K562 (cell line): ENCODE measurements at regions not wholly inside any gene's neighbourhood (a gene's known extent, or its start where the extent isn't known, plus 50 kb on each side); places are given as distances from the start of the nearest gene placed in this dataset.

ENCODE experiments used
- ATAC-seq: fragments of 200-7000 bp; cut with Tn5 transposase; 3 replicates; pipeline ENCODE4 v1.9.1; 2020; ENCODE audit warnings: moderate library complexity
- BruUV-seq: library from RNA; stranded (reverse); fragments of 400-500 nt; replicated peaks from 2 replicates; lab custom pipeline; 2021; lab: Mats Ljungman, UMichigan
- CTCF ChIA-PET: fragments of 300-600 bp; formaldehyde crosslinking; extraction: SDS; loops from one replicate; lab custom pipeline; 2021; ENCODE audit warnings: low intra/inter-chr PET ratio; lab: Yijun Ruan, JAX
- POLR2A ChIA-PET: fragments of 300-600, 350-650 bp; sonication (Branson Sonifier 250); formaldehyde crosslinking; extraction: SDS; loops from one replicate; lab custom pipeline; 2021; ENCODE audit warnings: antibody characterized with exemption, inconsistent platforms; lab: Yijun Ruan, JAX
- DNase-seq, 4 experiments: peaks; one replicate each; pipeline versions ENCODE4 v3.0.0 to v3.0.0-alpha.2; 2011 to 2018; ENCODE audit warnings: low spot score in 3 of 4, mixed read lengths in 3 of 4; ENCODE audit errors: extremely low read depth in 1 of 4
- FAIRE-seq: peaks from 2 replicates; lab custom pipeline; 2011; peaks lifted over from hg19 to GRCh38; lab: Jason Lieb, UNC
- H2AFZ ChIP-seq: 2 replicates; pipeline ENCODE4 v1.6.0; 2011; ENCODE audit warnings: low read depth, low read length, control low read depth, inconsistent platforms
- H3K27ac ChIP-seq: fragments of 200-600 bp; 3 replicates; pipeline ENCODE4 v1.8.0; 2011; ENCODE audit warnings: low read depth, mild to moderate bottlenecking, control low read depth, inconsistent platforms, low read length, moderate library complexity, mixed read lengths; ENCODE audit errors: extremely low read depth
- H3K27me3 ChIP-seq, 2 experiments: fragments of 300-600 bp in 1 of 2; 2 replicates in 1 of 2; 3 replicates in 1 of 2; pipeline versions ENCODE4 v1.6.0 to v1.8.0; 2011; ENCODE audit warnings: inconsistent platforms in 2 of 2, low read length in 2 of 2, mild to moderate bottlenecking in 1 of 2, mixed read lengths in 1 of 2, moderate library complexity in 1 of 2; ENCODE audit not compliant: control insufficient read depth in 2 of 2, insufficient read depth in 2 of 2
- H3K36me3 ChIP-seq: fragments of 300-600 bp; 3 replicates; pipeline ENCODE4 v1.8.0; 2011; ENCODE audit warnings: mild to moderate bottlenecking, low read length, inconsistent platforms; ENCODE audit not compliant: control insufficient read depth, insufficient read depth
- H3K4me1 ChIP-seq, 2 experiments: fragments of 200-600 bp in 1 of 2; replicated peaks in 1 of 2; 2 replicates in 1 of 2; 3 replicates in 1 of 2; pipeline versions ENCODE4 v1.5.1 to v1.8.0; 2011; ENCODE audit warnings: inconsistent platforms in 2 of 2, low read length in 2 of 2, mild to moderate bottlenecking in 1 of 2, mixed read lengths in 1 of 2, moderate library complexity in 1 of 2; ENCODE audit not compliant: control insufficient read depth in 2 of 2, insufficient read depth in 2 of 2
- H3K4me2 ChIP-seq: 2 replicates; pipeline ENCODE4 v1.6.1; 2011; ENCODE audit warnings: low read length, control low read depth, inconsistent platforms, mixed read lengths; ENCODE audit not compliant: insufficient read depth
- H3K4me3 ChIP-seq: fragments of 200-600 bp; sonication (generic), shearing (Covaris generic); 2 replicates; pipeline ENCODE4 v1.5.1; 2016; ENCODE audit warnings: control low read depth, inconsistent platforms
- H3K79me2 ChIP-seq: fragments of 200-600 bp; 3 replicates; pipeline ENCODE4 v1.8.0; 2011; ENCODE audit warnings: low read length, inconsistent platforms; ENCODE audit not compliant: control insufficient read depth, insufficient read depth
- H3K9ac ChIP-seq, 2 experiments: 2 replicates each; pipeline versions ENCODE4 v1.6.0 to v1.6.1; 2011; ENCODE audit warnings: low read depth in 2 of 2, low read length in 2 of 2, control low read depth in 1 of 2, inconsistent platforms in 1 of 2, mild to moderate bottlenecking in 1 of 2, mixed read lengths in 1 of 2; ENCODE audit not compliant: insufficient read depth in 1 of 2
- H3K9me1 ChIP-seq: one replicate; pipeline ENCODE4 v1.6.0; 2011; ENCODE audit warnings: inconsistent platforms, mild to moderate bottlenecking, low read length, moderate library complexity; ENCODE audit not compliant: control insufficient read depth, insufficient read depth
- H3K9me3 ChIP-seq: replicated peaks from 2 replicates; pipeline ENCODE4 v1.5.1; 2011; ENCODE audit warnings: low read depth, low read length, inconsistent platforms; ENCODE audit not compliant: control insufficient read depth, insufficient read depth
- H4K20me1 ChIP-seq: replicated peaks from 2 replicates; pipeline ENCODE4 v1.6.1; 2011; ENCODE audit warnings: low read length, inconsistent platforms, mixed read lengths; ENCODE audit not compliant: control insufficient read depth, insufficient read depth
- CBX3 ChIP-seq, 2 experiments: IDR thresholded peaks; 1 replicate in 1 of 2; 2 replicates in 1 of 2; pipeline ENCODE4 v1.6.1; 2012; ENCODE audit warnings: inconsistent platforms in 2 of 2, low read length in 2 of 2, borderline replicate concordance in 1 of 2, control low read depth in 1 of 2
- ZFPM2 ChIP-seq: fragments of 250-450 bp; sonication (Bioruptor Pico); IDR thresholded peaks from 2 replicates; pipeline ENCODE4 v1.5.1; 2022; ENCODE audit warnings: mild to moderate bottlenecking
- ZNF174 ChIP-seq: fragments of 250-450 bp; sonication (Bioruptor Pico); IDR thresholded peaks from 2 replicates; pipeline ENCODE4 v1.4.0; 2020; ENCODE audit warnings: mild to moderate bottlenecking
- ZNF354B ChIP-seq: fragments of 250-450 bp; sonication (Bioruptor Pico); IDR thresholded peaks from 2 replicates; pipeline ENCODE4 v1.4.0; 2020
- ZNF695 ChIP-seq: fragments of 450-650 bp; formaldehyde crosslinking; IDR thresholded peaks from 2 replicates; pipeline ENCODE4 v1.4.0; 2020; ENCODE audit warnings: mild to moderate bottlenecking, moderate library complexity
- ZNF699 ChIP-seq: fragments of 250-450 bp; sonication (Bioruptor Pico); IDR thresholded peaks from 2 replicates; pipeline ENCODE4 v1.8.0; 2021; ENCODE audit warnings: mild to moderate bottlenecking, moderate library complexity; ENCODE audit not compliant: insufficient replicate concordance
- ZNF75A ChIP-seq: fragments of 450-650 bp; formaldehyde crosslinking; IDR thresholded peaks from 2 replicates; pipeline ENCODE4 v1.4.0; 2020; ENCODE audit warnings: mild to moderate bottlenecking
- WGBS: fragments of 100-300 bp; shearing (Covaris generic); methylation state at CpG from one replicate; pipeline ENCODE4 v1.1.6; 2016; ENCODE audit warnings: low coverage, mixed read lengths; ENCODE audit not compliant: insufficient coverage; ENCODE audit errors: missing lambda C conversion rate; 5-methylcytosine and 5-hydroxymethylcytosine counted together
- in situ Hi-C: fragments of 300-500 bp; cut with MboI; formaldehyde crosslinking; loops from 4 replicates; pipeline ENCODE4 v1.15.0; 2018; ENCODE audit warnings: inconsistent platforms, mixed read lengths
- intact Hi-C: fragments of 100-400 bp; cut with micrococcal nuclease; formaldehyde crosslinking; loops from 2 replicates; pipeline ENCODE4 v1.14.2; 2022
- TF ChIP-seq, protein P1 (sequence below), 2 experiments: IDR thresholded peaks in 1 of 2; conservative IDR thresholded peaks in 1 of 2; 2 replicates each; pipeline ENCODE4 v1.6.1; 2016; ENCODE audit warnings: low read depth in 2 of 2, mild to moderate bottlenecking in 1 of 2, missing compliant biosample characterization in 1 of 2, missing genetic modification characterization in 1 of 2, moderate library complexity in 1 of 2
- TF ChIP-seq, protein P2 (sequence below): fragments of 250-450 bp; sonication (Bioruptor Pico); IDR thresholded peaks from 2 replicates; pipeline ENCODE4 v1.4.0; 2020

DNA sequence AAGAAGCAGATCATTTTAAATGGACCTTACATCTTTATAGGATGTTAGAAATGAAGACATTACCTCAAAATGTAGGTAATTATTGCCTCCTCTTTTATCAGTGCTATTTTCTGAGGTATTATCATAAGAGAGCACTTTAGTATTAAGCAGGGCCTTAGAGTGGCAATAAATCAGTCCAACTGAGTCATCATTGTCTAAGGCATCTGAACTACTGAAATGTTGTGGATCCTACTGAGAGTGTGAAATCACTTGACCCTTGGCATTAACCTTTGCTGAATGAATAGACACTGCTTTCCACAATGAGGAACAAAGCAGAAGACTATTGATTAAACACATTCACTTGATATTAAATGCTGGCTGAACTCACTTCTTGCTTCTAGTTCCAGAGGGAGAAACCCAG lies 224.6 kb upstream of the ARRDC3 start:
- H3K79me2 ChIP-seq, result no peaks in the 10 kb centered on the region
- H3K4me2 ChIP-seq, result no peak overlapping the region
- H3K36me3 ChIP-seq, result no peaks in the 10 kb centered on the region
- no TSS peak for BruUV-seq
- ChIA-PET POLR2A (no interaction called here), CTCF (no interaction called here)
- H2AFZ ChIP-seq, result no peak overlapping the region
- no peaks in the 10 kb centered on the region for H3K4me1 ChIP-seq
- no peaks in the 10 kb centered on the region for H4K20me1 ChIP-seq
- no peak overlapping the region for H3K27ac ChIP-seq
- H3K9me1 ChIP-seq, result no peaks in the 10 kb centered on the region
- intact Hi-C loops, result no loop called here
- no peak overlapping the region for H3K9ac ChIP-seq
- ATAC-seq (no peak), FAIRE-seq (no peak), DNase-seq (no peak)
- in situ Hi-C loops, result no loop called here
- H3K27me3 ChIP-seq, result no peaks in the 10 kb centered on the region
- no peak overlapping the region for H3K4me3 ChIP-seq
- no peak for TF ChIP-seq ZFPM2
- no peaks in the 10 kb centered on the region; the same call in 1 of the 2 replicates for H3K9me3 ChIP-seq

DNA sequence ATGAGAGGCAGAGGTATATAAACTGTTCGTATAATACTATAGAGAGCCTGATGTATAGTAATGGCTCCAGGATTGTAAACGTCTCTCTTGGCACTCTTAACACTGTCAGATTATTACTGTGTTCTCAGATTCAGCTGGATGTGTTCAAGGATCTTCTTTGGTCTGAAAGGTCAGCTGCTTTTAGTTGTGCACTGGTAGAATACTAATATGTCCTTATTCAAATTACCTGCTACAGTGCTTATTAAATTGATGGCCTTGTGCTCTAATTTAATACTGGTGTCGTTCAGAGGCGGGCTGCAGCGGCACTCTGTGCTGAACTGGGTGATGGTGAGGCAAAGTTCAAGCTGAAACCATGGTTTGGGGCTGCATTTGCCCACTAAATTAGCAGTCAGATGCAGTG lies 216.7 kb upstream of the ARRDC3 start:
- POLR2A ChIA-PET, result no interaction called here
- no peaks in the 10 kb centered on the region for H3K27me3 ChIP-seq
- no peaks in the 10 kb centered on the region for H3K79me2 ChIP-seq
- ATAC-seq (no peak), DNase-seq (no peak), FAIRE-seq (no peak)
- BruUV-seq, result no TSS peak
- intact Hi-C loops (no loop called here), in situ Hi-C loops (no loop called here)
- no peak overlapping the region for H3K4me3 ChIP-seq
- H3K4me1 ChIP-seq, result no peaks in the 10 kb centered on the region
- CTCF ChIA-PET, result no interaction called here
- H4K20me1 ChIP-seq, result no peaks in the 10 kb centered on the region
- H3K9me1 ChIP-seq, result no peaks in the 10 kb centered on the region
- no peak overlapping the region for H3K27ac ChIP-seq
- H3K9ac ChIP-seq, result no peak overlapping the region
- 1% methylated on average over 5 of the region's 5 CpGs for WGBS
- no peak overlapping the region for H3K4me2 ChIP-seq
- no peak for TF ChIP-seq ZNF699 (CRISPR knock-in tag)
- TF ChIP-seq ZNF75A (CRISPR knock-in tag), result no peak
- no peak for TF ChIP-seq ZNF354B (CRISPR knock-in tag)
- TF ChIP-seq, protein P1, sequence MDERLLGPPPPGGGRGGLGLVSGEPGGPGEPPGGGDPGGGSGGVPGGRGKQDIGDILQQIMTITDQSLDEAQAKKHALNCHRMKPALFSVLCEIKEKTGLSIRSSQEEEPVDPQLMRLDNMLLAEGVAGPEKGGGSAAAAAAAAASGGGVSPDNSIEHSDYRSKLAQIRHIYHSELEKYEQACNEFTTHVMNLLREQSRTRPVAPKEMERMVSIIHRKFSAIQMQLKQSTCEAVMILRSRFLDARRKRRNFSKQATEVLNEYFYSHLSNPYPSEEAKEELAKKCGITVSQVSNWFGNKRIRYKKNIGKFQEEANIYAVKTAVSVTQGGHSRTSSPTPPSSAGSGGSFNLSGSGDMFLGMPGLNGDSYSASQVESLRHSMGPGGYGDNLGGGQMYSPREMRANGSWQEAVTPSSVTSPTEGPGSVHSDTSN (CRISPR knock-in tag; IDR thresholded peaks at IDR 0.05; ENCODE audit: low read depth), result no peak
- TF ChIP-seq, protein P1 (tag; conservative IDR thresholded peaks at IDR 0.05; ENCODE audit: low read depth), result no peak
- no peak for TF ChIP-seq ZNF174 (CRISPR knock-in tag)
- no peak for TF ChIP-seq ZNF695 (CRISPR knock-in tag)
- TF ChIP-seq CBX3 (IDR thresholded peaks at IDR 0.05; ENCODE audit: borderline replicate concordance in 1 of 2, low read length in 2 of 2), result no peak
- TF ChIP-seq, protein P2, sequence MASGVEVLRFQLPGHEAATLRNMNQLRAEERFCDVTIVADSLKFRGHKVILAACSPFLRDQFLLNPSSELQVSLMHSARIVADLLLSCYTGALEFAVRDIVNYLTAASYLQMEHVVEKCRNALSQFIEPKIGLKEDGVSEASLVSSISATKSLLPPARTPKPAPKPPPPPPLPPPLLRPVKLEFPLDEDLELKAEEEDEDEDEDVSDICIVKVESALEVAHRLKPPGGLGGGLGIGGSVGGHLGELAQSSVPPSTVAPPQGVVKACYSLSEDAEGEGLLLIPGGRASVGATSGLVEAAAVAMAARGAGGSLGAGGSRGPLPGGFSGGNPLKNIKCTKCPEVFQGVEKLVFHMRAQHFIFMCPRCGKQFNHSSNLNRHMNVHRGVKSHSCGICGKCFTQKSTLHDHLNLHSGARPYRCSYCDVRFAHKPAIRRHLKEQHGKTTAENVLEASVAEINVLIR (CRISPR knock-in tag), result no peak
- H3K9me3 ChIP-seq, result no peaks in the 10 kb centered on the region; the same call in 1 of the 2 replicates
- H2AFZ ChIP-seq, result no peak overlapping the region
- H3K36me3 ChIP-seq, result no peaks in the 10 kb centered on the region
